WI38 (cell line): ENCODE measurements at regions not wholly inside any gene's neighbourhood (a gene's known extent, or its start where the extent isn't known, plus 50 kb on each side); places are given as distances from the start of the nearest gene placed in this dataset.

Experiments used
- H3K4me3 ChIP-seq: 2 replicates; pipeline ENCODE4 v1.5.1; 2011; ENCODE audit warnings: low read depth, mild to moderate bottlenecking, control low read depth, low read length
- TF ChIP-seq, protein P1 (sequence below): IDR thresholded peaks from 2 replicates; pipeline ENCODE4 v1.5.1; 2012; ENCODE audit warnings: low read depth, mild to moderate bottlenecking, control low read depth, low read length

DNA sequence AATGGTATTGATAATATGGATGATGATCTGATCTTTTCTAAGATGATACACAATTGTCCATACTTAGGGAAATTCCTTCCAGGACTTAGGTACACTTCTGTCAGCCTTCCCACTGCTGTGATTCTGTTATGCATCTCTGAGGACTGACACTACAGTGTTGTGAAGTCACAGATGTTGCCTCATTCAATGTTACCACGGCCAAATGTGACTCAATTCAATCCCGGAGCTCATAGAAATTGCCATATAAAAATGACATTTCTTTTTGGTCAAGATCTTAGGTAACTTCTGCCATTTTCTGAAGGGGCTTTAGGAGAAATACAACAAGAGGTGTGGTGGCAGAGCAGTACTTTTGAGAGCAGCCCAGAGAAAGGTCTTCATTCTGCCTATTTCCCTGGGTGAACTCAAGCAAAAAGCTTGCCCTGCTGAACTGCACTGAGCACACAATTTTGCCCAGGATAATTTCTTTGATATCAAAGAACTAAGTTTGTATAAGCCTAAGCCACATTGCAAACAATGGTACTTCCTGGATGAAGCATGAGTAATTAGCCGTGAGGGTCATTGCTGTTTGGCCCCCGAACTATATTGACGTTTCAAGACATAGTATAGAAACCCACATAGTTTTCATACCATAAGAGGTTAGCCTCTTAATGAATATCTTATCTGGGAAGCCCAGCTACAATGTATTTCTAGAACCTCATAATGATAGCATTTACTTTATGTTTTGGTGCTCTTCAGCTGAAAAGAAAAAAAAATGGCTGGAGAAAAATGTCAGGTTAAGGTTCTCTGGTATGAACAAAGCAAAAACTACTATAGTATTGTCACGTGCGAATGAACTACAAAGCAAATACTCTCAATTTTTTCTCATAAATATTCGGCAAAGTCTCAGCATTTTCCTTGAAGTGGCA is 437.4 kb downstream of the MEIS1 start:
- TF ChIP-seq, protein P1, sequence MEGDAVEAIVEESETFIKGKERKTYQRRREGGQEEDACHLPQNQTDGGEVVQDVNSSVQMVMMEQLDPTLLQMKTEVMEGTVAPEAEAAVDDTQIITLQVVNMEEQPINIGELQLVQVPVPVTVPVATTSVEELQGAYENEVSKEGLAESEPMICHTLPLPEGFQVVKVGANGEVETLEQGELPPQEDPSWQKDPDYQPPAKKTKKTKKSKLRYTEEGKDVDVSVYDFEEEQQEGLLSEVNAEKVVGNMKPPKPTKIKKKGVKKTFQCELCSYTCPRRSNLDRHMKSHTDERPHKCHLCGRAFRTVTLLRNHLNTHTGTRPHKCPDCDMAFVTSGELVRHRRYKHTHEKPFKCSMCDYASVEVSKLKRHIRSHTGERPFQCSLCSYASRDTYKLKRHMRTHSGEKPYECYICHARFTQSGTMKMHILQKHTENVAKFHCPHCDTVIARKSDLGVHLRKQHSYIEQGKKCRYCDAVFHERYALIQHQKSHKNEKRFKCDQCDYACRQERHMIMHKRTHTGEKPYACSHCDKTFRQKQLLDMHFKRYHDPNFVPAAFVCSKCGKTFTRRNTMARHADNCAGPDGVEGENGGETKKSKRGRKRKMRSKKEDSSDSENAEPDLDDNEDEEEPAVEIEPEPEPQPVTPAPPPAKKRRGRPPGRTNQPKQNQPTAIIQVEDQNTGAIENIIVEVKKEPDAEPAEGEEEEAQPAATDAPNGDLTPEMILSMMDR: no peak
- H3K4me3 ChIP-seq: peak overlapping the region; percentile 12; the same call in 1 of the 2 replicates

DNA sequence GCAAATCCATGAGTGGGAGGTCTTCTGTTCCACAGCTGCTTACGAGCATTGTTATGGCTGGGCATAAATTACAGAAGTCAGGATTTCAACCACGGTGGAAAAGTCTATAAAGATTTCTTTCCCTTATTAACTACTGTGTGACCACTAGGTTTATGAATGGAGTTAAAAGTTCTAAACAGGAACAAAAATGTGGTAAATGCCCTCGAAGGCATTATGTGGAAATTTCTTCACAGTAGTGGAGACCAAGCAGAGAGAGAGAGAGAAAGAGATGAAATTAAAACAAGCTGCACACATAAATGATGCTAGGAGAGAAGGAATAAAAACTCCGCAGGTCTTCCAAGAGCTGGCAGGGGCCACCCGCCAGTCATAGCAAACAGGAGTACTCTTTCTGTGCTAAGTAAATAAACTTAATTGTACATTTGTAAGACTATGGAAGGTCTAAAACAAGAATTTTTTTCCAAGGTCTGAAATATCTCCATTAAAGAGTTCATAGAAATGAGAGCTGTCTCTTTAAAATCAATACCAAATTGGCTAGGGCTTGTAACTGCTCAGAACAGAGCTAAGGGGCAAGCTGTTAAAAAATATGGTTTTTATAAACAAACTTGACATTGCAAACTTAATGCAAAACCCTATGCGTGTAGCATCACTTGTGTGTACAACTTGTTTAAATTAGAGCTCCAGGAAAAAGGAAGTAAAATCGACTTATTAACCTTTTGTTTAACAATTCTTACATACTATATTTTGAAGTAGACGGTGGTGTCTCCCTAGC is 438.2 kb downstream of the MEIS1 start:
- TF ChIP-seq, protein P1: no peak
- peak overlapping the region; percentile 12; the same call in 1 of the 2 replicates for H3K4me3 ChIP-seq

DNA sequence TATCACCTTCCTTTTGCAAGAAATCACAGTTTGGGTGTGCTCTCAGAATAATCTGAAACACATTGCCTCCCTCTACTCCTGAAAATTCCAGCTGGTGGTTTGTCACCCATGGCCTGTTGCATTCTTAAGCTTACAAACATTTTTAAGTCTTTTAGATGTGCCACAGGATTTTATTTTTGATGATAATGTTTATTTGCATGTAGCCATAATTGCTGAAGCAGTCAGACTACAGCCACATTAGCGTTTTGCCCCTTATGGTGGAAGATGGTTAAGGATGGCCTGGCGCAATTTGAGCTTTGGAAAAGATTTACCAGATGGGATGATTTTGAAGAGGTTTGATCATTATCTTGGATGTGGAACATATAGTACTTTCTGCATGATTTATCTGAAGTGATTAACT is 439.5 kb downstream of the MEIS1 start:
- TF ChIP-seq, protein P1: no peak
- H3K4me3 ChIP-seq: no peak overlapping the region

DNA sequence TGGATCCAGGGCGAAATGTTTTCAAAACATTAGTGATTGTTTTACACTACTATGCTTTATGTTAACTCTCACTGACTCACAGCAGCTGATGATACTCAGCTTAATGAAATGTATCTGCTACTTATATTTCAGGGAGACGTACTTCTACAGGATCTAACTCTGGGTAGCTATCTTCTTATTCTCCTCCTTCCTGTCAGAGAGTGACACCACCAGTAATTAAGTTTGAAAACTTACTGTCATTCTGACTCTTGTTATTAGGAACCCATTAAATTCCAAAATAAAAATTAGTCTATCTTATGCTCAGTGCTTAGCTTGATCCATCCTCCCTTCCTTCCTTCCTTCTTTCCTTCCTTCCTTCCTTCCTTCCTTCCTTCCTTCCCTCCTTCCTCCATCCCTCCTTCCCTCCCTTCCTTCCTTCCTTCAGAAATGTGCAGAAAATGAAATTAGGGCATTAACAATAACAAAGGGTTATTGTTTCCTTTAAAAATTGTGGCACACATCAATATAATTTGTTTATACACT is 441.1 kb downstream of the MEIS1 start:
- TF ChIP-seq, protein P1: no peak
- H3K4me3 ChIP-seq: no peak overlapping the region

DNA sequence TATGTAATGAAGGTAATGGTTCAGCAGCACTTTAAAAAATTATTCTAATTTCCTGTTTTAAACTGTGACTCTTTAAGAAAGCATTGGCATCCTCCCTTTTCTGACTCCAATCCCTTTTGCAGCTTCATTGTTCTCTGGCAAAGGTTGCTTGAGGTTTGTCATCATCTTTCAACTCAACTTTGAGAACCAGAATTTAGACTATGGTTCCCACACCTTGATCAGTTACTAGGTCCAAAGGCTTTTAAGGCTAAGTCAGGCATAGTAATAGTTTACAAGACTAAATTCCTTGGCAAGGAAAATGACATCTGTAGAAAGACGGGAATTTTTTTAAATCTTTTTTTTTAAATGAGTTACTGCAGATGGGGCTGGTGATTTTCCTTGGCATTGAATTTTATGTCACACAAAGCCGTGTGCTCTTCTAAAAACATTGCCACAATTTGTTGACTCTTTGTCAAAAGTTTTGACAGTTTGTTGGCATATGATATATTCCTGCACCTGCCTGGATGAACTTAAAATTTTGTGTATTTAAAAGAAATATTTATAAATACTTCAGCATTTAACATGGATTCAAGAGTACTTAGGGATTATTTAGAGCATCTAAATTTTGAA is 451.0 kb downstream of the MEIS1 start:
- H3K4me3 ChIP-seq: no peak overlapping the region
- TF ChIP-seq, protein P1: no peak

DNA sequence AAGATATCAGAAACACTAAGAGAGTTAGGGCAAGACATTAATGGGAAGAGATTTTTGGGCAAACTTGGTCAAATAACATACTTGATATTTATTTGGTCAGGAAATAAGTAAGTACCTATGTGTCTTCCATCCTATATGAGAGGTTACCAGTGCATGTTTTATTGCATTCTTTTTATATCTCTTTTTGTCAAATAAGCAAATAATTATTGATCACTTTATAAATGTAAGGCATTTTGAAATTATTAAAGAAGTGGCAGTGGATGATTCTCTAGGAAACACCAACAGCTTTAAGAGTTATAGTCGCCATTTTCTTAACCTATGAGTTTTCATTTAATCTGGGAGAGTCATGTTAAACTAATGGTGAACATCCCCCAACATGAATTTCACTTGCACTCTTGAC is 453.3 kb downstream of the MEIS1 start:
- H3K4me3 ChIP-seq: no peak overlapping the region
- TF ChIP-seq, protein P1: no peak
